MCF 10A (cell line): ENCODE measurements at regions not wholly inside any gene's neighbourhood (a gene's known extent, or its start where the extent isn't known, plus 50 kb on each side); places are given as distances from the start of the nearest gene placed in this dataset.

ENCODE experiments used
- BruUV-seq: library from RNA; stranded (reverse); fragments of 400-500 nt; replicated peaks from 2 replicates; lab custom pipeline; 2021; lab: Mats Ljungman, UMichigan
- CTCF ChIA-PET: fragments of 300-600 bp; sonication (Branson Sonifier 250); formaldehyde crosslinking; extraction: SDS; loops from one replicate; lab custom pipeline; 2021; ENCODE audit warnings: antibody characterized with exemption, inconsistent platforms; lab: Yijun Ruan, JAX
- POLR2A ChIA-PET: fragments of 300-600, 350-650 bp; sonication (Branson Sonifier 250); formaldehyde crosslinking; extraction: SDS; loops from one replicate; lab custom pipeline; 2020; ENCODE audit warnings: antibody characterized with exemption, inconsistent platforms; lab: Yijun Ruan, JAX
- DNase-seq: peaks from one replicate; pipeline ENCODE4 v3.0.0-alpha.2; 2018; ENCODE audit not compliant: unreplicated experiment
- H3K27ac Mint-ChIP-seq: one replicate; pipeline ENCODE4 v1.8.0; 2022; ENCODE audit warnings: mild to moderate bottlenecking, low read depth, mixed read lengths; ENCODE audit not compliant: unreplicated experiment
- H3K27me3 Mint-ChIP-seq: one replicate; pipeline ENCODE4 v1.8.0; 2022; ENCODE audit warnings: mixed read lengths; ENCODE audit not compliant: insufficient read depth, unreplicated experiment
- H3K36me3 Mint-ChIP-seq: one replicate; pipeline ENCODE4 v1.8.0; 2022; ENCODE audit warnings: mild to moderate bottlenecking, moderate library complexity, mixed read lengths; ENCODE audit not compliant: insufficient read depth, unreplicated experiment
- H3K4me1 Mint-ChIP-seq: one replicate; pipeline ENCODE4 v1.8.0; 2022; ENCODE audit warnings: mixed read lengths; ENCODE audit not compliant: insufficient read depth, unreplicated experiment
- H3K4me3 Mint-ChIP-seq: one replicate; pipeline ENCODE4 v1.8.0; 2022; ENCODE audit warnings: mild to moderate bottlenecking, moderate library complexity, mixed read lengths; ENCODE audit not compliant: unreplicated experiment
- H3K9me3 Mint-ChIP-seq: one replicate; pipeline ENCODE4 v1.8.0; 2022; ENCODE audit warnings: mixed read lengths; ENCODE audit not compliant: unreplicated experiment
- intact Hi-C: fragments of 100-400 bp; cut with micrococcal nuclease; formaldehyde crosslinking; loops from 2 replicates; pipeline ENCODE4 v1.14.1; 2022
- TF ChIP-seq, protein P1 (sequence below): fragments of 200-600 bp; IDR thresholded peaks from one replicate; pipeline ENCODE4 v1.8.0; 2022; ENCODE audit warnings: antibody characterized with exemption, mild to moderate bottlenecking; ENCODE audit not compliant: unreplicated experiment

DNA sequence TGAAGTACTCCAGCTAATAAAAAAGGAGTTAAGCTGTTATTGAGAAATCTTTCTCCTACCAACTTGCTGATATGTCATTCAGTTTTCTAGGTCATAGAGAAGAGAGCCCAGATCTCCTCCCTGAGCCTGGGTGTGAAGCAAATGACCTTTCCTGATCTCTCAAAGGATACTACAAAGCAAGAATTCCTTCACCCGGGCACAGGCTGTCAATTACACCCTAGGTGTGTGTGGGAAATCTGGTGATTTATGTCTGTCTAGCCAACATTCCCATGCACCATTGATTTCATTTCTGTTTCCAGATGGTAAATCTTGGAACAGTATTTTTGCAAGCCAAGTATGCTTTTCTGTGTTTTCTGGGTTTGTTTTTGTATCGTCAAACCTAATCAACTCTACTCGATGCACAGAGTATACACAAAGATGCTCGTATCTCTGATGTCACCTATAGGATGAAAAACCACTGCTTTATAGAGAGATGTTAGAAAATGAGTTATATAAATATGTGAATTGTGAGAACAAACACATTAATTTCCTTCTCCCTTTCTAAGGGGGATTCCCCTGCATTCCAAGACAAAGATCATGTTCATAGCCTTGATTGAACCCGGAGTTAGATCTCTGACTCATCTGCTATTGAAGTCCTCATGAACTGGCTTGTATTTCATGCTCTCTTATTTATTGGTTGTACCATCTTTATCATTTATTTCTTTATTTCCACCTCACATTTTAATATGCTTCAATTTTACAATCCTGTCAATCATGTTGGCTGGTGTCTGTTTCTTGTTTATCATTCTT lies 1037.4 kb downstream of the NLGN4Y start:
- DNase-seq: no peak
- H3K27me3 Mint-ChIP-seq: no peaks in the 10 kb centered on the region
- intact Hi-C loops: no loop called here
- no peak overlapping the region for H3K4me3 Mint-ChIP-seq
- H3K36me3 Mint-ChIP-seq: no peaks in the 10 kb centered on the region
- BruUV-seq: no TSS peak
- H3K9me3 Mint-ChIP-seq: no peaks in the 10 kb centered on the region
- ChIA-PET CTCF (no interaction called here), POLR2A (no interaction called here)
- TF ChIP-seq, protein P1, sequence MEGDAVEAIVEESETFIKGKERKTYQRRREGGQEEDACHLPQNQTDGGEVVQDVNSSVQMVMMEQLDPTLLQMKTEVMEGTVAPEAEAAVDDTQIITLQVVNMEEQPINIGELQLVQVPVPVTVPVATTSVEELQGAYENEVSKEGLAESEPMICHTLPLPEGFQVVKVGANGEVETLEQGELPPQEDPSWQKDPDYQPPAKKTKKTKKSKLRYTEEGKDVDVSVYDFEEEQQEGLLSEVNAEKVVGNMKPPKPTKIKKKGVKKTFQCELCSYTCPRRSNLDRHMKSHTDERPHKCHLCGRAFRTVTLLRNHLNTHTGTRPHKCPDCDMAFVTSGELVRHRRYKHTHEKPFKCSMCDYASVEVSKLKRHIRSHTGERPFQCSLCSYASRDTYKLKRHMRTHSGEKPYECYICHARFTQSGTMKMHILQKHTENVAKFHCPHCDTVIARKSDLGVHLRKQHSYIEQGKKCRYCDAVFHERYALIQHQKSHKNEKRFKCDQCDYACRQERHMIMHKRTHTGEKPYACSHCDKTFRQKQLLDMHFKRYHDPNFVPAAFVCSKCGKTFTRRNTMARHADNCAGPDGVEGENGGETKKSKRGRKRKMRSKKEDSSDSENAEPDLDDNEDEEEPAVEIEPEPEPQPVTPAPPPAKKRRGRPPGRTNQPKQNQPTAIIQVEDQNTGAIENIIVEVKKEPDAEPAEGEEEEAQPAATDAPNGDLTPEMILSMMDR: no peak
- no peaks in the 10 kb centered on the region for H3K4me1 Mint-ChIP-seq
- no peak overlapping the region for H3K27ac Mint-ChIP-seq

GRCh38 chrY:15577886-15578285 lies 1053.6 kb downstream of the NLGN4Y start:
- Mint-ChIP-seq H3K36me3 (no peaks in the 10 kb centered on the region), H3K27me3 (no peaks in the 10 kb centered on the region), H3K4me1 (no peaks in the 10 kb centered on the region), H3K4me3 (no peak overlapping the region), H3K9me3 (no peaks in the 10 kb centered on the region), H3K27ac (no peak overlapping the region)
- TF ChIP-seq, protein P1: no peak
- intact Hi-C loops: no loop called here
- no peak for DNase-seq
- ChIA-PET CTCF (no interaction called here), POLR2A (no interaction called here)
- BruUV-seq: no TSS peak

DNA sequence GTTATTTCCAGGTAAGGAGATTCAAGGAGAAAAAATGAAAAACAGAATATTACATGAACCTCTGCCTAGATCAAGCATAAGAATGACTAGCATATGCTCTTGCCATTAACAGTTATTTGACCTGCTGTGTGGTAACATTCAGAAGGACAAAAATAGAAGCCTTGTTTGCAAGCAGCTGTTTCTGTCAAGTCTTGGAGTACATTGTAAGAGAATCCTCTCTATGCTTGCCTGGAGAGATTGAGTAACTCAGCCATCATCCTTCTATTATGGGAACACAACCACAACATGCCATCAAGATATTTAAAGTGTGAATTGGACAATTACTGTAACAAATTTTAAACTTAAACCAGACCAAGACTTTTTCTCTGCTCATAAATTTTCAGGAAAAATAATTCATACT lies 1054.4 kb downstream of the NLGN4Y start:
- no peak for DNase-seq
- H3K9me3 Mint-ChIP-seq: no peaks in the 10 kb centered on the region
- TF ChIP-seq, protein P1: no peak
- H3K36me3 Mint-ChIP-seq: no peaks in the 10 kb centered on the region
- no peak overlapping the region for H3K27ac Mint-ChIP-seq
- intact Hi-C loops: no loop called here
- no peaks in the 10 kb centered on the region for H3K27me3 Mint-ChIP-seq
- BruUV-seq: no TSS peak
- no peaks in the 10 kb centered on the region for H3K4me1 Mint-ChIP-seq
- no peak overlapping the region for H3K4me3 Mint-ChIP-seq
- ChIA-PET CTCF (no interaction called here), POLR2A (no interaction called here)

DNA sequence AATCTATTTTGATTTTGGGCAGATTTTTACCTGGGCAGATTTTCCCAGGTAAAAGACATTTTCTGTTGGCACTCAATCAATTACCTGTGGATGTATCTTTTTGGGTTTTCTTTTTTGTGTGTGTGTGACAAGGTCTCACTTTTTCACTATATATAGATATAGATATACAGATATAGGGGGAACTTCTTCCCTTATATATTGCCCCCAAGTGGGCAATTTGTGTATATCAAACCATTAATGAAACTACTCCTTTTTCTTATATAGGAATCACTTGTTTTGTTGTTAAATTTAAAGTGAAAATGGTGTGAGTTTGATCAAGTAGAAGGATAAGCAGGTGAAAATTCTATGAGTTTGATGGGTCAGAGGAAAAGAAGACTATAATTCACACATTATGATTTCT lies 1054.9 kb downstream of the NLGN4Y start:
- CTCF ChIA-PET: no interaction called here
- no peaks in the 10 kb centered on the region for H3K9me3 Mint-ChIP-seq
- H3K4me3 Mint-ChIP-seq: no peak overlapping the region
- DNase-seq: no peak
- intact Hi-C loops: no loop called here
- BruUV-seq: no TSS peak
- no peaks in the 10 kb centered on the region for H3K4me1 Mint-ChIP-seq
- H3K36me3 Mint-ChIP-seq: no peaks in the 10 kb centered on the region
- no peaks in the 10 kb centered on the region for H3K27me3 Mint-ChIP-seq
- POLR2A ChIA-PET: no interaction called here
- H3K27ac Mint-ChIP-seq: no peak overlapping the region
- TF ChIP-seq, protein P1: no peak
